GM21737 (cell line): ENCODE measurements at regions not wholly inside any gene's neighbourhood (a gene's known extent, or its start where the extent isn't known, plus 50 kb on each side); places are given as distances from the start of the nearest gene placed in this dataset.
"Not testable (repeated sequence)": the region's sequence is repeated elsewhere in the genome, so short reads cannot be mapped to it uniquely, and the experiment has no call there.

Experiments used
- ATAC-seq: cut with Tn5 transposase; IDR thresholded peaks from one replicate; pipeline ENCODE4 v1.9.1; 2021; ENCODE audit warnings: mild to moderate bottlenecking, moderate library complexity; ENCODE audit not compliant: unreplicated experiment

- ATAC-seq: no peak
These were observed 109.6 kb upstream of the CYRIA start for GRCh38 chr2:16774980-16775898.

GRCh38 chr2:16774091-16774490, 108.5 kb upstream of the CYRIA start:
- ATAC-seq: no peak

- no peak for ATAC-seq
These were observed 107.6 kb upstream of the CYRIA start for GRCh38 chr2:16773080-16773713.

- no peak for ATAC-seq
These were observed 102.3 kb upstream of the CYRIA start for GRCh38 chr2:16767789-16768476.

- no peak for ATAC-seq
These were observed 99.7 kb upstream of the CYRIA start for GRCh38 chr2:16765356-16765755.

- no peak for ATAC-seq
These were observed 98.9 kb upstream of the CYRIA start for GRCh38 chr2:16764487-16764886.

GRCh38 chr2:16763493-16763899, 97.9 kb upstream of the CYRIA start:
- no peak for ATAC-seq

GRCh38 chr2:16763056-16763455, 97.4 kb upstream of the CYRIA start:
- no peak for ATAC-seq

- no peak for ATAC-seq
These were observed 94.8 kb upstream of the CYRIA start for GRCh38 chr2:16760426-16760825.

GRCh38 chr2:16756831-16757644, 91.4 kb upstream of the CYRIA start:
- ATAC-seq: no peak

- no peak for ATAC-seq
These were observed 89.8 kb upstream of the CYRIA start for GRCh38 chr2:16755442-16755841.

GRCh38 chr2:16753025-16753424, 87.4 kb upstream of the CYRIA start:
- ATAC-seq: not testable (repeated sequence)

- ATAC-seq: not testable (repeated sequence)
These were observed 85.2 kb upstream of the CYRIA start for GRCh38 chr2:16750925-16751214.

- ATAC-seq: no peak
These were observed 84.7 kb upstream of the CYRIA start for GRCh38 chr2:16750175-16750924.

- ATAC-seq: not testable (repeated sequence)
These were observed 83.1 kb upstream of the CYRIA start for GRCh38 chr2:16748511-16749266.

GRCh38 chr2:16747689-16748088, 82.1 kb upstream of the CYRIA start:
- no peak for ATAC-seq

GRCh38 chr2:16747257-16747656, 81.6 kb upstream of the CYRIA start:
- no peak for ATAC-seq

GRCh38 chr2:16746833-16747232, 81.2 kb upstream of the CYRIA start:
- ATAC-seq: no peak

- no peak for ATAC-seq
These were observed 80.7 kb upstream of the CYRIA start for GRCh38 chr2:16746329-16746728.

GRCh38 chr2:16745466-16745865, 79.8 kb upstream of the CYRIA start:
- ATAC-seq: no peak
